NT2/D1 (cell line): ENCODE measurements at regions not wholly inside any gene's neighbourhood (a gene's known extent, or its start where the extent isn't known, plus 50 kb on each side); places are given as distances from the start of the nearest gene placed in this dataset.

Source experiments
- DNase-seq: peaks from one replicate; pipeline ENCODE4 v3.0.0-alpha.2; 2011; ENCODE audit warnings: low read depth, low spot score
- H3K27me3 ChIP-seq: 2 replicates; pipeline ENCODE4 v1.6.0; 2011; ENCODE audit warnings: mild to moderate bottlenecking; ENCODE audit not compliant: insufficient read length, insufficient read depth
- H3K36me3 ChIP-seq: 2 replicates; pipeline ENCODE4 v1.6.1; 2011; ENCODE audit warnings: mild to moderate bottlenecking, low read length, mixed read lengths; ENCODE audit not compliant: insufficient read depth, insufficient read length
- H3K4me1 ChIP-seq: 2 replicates; pipeline ENCODE4 v1.5.1; 2011; ENCODE audit not compliant: insufficient read depth, insufficient read length
- H3K4me3 ChIP-seq: 2 replicates; pipeline ENCODE4 v1.5.1; 2011; ENCODE audit warnings: low read depth; ENCODE audit not compliant: insufficient read length
- H3K9ac ChIP-seq: 2 replicates; pipeline ENCODE4 v1.6.0; 2011; ENCODE audit warnings: low read depth; ENCODE audit not compliant: insufficient read length
- H3K9me3 ChIP-seq: 2 replicates; pipeline ENCODE4 v1.5.1; 2011; ENCODE audit warnings: mild to moderate bottlenecking, low read length; ENCODE audit not compliant: insufficient read depth
- SUZ12 ChIP-seq: IDR thresholded peaks from 2 replicates; pipeline ENCODE4 v1.6.1; 2011; ENCODE audit not compliant: insufficient read length, insufficient read depth; ENCODE audit errors: extremely low read depth
- YY1 ChIP-seq: IDR thresholded peaks from 2 replicates; pipeline ENCODE4 v1.6.1; 2011; ENCODE audit not compliant: insufficient read length, insufficient read depth
- ZNF274 ChIP-seq: IDR thresholded peaks from 2 replicates; pipeline ENCODE4 v1.6.1; 2011; ENCODE audit warnings: mild to moderate bottlenecking, low read depth, low read length

GRCh38 chr6:14512246-14512645 lies 394.7 kb downstream of the CD83 start:
- TF ChIP-seq YY1, result no peak
- DNase-seq, result no peak
- H3K9ac ChIP-seq, result no peak overlapping the region
- H3K9me3 ChIP-seq, result 0 out of 2 replicates have a peak, but pooled peaks cover 4% of the 10 kb centered on the region
- H3K4me1 ChIP-seq, result no peaks in the 10 kb centered on the region
- no peaks in the 10 kb centered on the region for H3K27me3 ChIP-seq
- no peak overlapping the region for H3K4me3 ChIP-seq
- H3K36me3 ChIP-seq, result no peaks in the 10 kb centered on the region

GRCh38 chr6:14513496-14514393 lies 396.2 kb downstream of the CD83 start:
- H3K27me3 ChIP-seq, result no peaks in the 10 kb centered on the region
- DNase-seq, result no peak
- no peak overlapping the region for H3K4me3 ChIP-seq
- no peaks in the 10 kb centered on the region for H3K36me3 ChIP-seq
- TF ChIP-seq SUZ12 (no peak), ZNF274 (no peak), YY1 (no peak)
- 0 out of 2 replicates have a peak, but pooled peaks cover 4% of the 10 kb centered on the region for H3K9me3 ChIP-seq
- no peaks in the 10 kb centered on the region for H3K4me1 ChIP-seq
- no peak overlapping the region for H3K9ac ChIP-seq

- Histone ChIP-seq H3K36me3 (no peaks in the 10 kb centered on the region), H3K27me3 (no peaks in the 10 kb centered on the region), H3K9me3 (peaks cover 11% of the 10 kb centered on the region; the same call in 1 of the 2 replicates), H3K4me3 (no peak overlapping the region), H3K4me1 (no peaks in the 10 kb centered on the region), H3K9ac (no peak overlapping the region)
- DNase-seq, result no peak
- TF ChIP-seq SUZ12 (no peak), YY1 (no peak), ZNF274 (no peak)
These were observed 399.4 kb downstream of the CD83 start for GRCh38 chr6:14516956-14517355.

GRCh38 chr6:14517516-14518105 lies 400.0 kb downstream of the CD83 start:
- no peak for DNase-seq
- Histone ChIP-seq H3K4me3 (no peak overlapping the region), H3K9ac (no peak overlapping the region), H3K9me3 (peaks cover 7% of the 10 kb centered on the region; the same call in 1 of the 2 replicates), H3K4me1 (no peaks in the 10 kb centered on the region), H3K27me3 (no peaks in the 10 kb centered on the region), H3K36me3 (no peaks in the 10 kb centered on the region)
- TF ChIP-seq YY1 (no peak), ZNF274 (no peak), SUZ12 (no peak)

GRCh38 chr6:14518515-14519217 lies 401.1 kb downstream of the CD83 start:
- TF ChIP-seq ZNF274, result no peak
- TF ChIP-seq SUZ12, result no peak
- no peak for TF ChIP-seq YY1
- no peak overlapping the region for H3K9ac ChIP-seq
- no peaks in the 10 kb centered on the region for H3K36me3 ChIP-seq
- H3K9me3 ChIP-seq, result peaks cover 7% of the 10 kb centered on the region; the same call in 1 of the 2 replicates
- no peak overlapping the region for H3K4me3 ChIP-seq
- H3K27me3 ChIP-seq, result no peaks in the 10 kb centered on the region
- no peaks in the 10 kb centered on the region for H3K4me1 ChIP-seq
- DNase-seq, result no peak

- H3K9me3 ChIP-seq, result peaks cover 7% of the 10 kb centered on the region; the same call in 1 of the 2 replicates
- no peaks in the 10 kb centered on the region for H3K36me3 ChIP-seq
- no peak for TF ChIP-seq YY1
- no peak for TF ChIP-seq ZNF274
- TF ChIP-seq SUZ12, result no peak
- H3K9ac ChIP-seq, result no peak overlapping the region
- no peaks in the 10 kb centered on the region for H3K27me3 ChIP-seq
- DNase-seq, result no peak
- no peaks in the 10 kb centered on the region for H3K4me1 ChIP-seq
- no peak overlapping the region for H3K4me3 ChIP-seq
These were observed 402.5 kb downstream of the CD83 start for GRCh38 chr6:14520029-14520428.

- H3K36me3 ChIP-seq, result no peaks in the 10 kb centered on the region
- H3K4me1 ChIP-seq, result no peaks in the 10 kb centered on the region
- DNase-seq, result no peak
- H3K9me3 ChIP-seq, result peaks cover 7% of the 10 kb centered on the region; the same call in 1 of the 2 replicates
- no peaks in the 10 kb centered on the region for H3K27me3 ChIP-seq
- TF ChIP-seq YY1 (no peak), ZNF274 (no peak), SUZ12 (no peak)
- no peak overlapping the region for H3K4me3 ChIP-seq
- no peak overlapping the region for H3K9ac ChIP-seq
These were observed 403.0 kb downstream of the CD83 start for GRCh38 chr6:14520536-14520935.
